ENCODE measurements at regions not wholly inside any gene's neighbourhood (a gene's known extent, or its start where the extent isn't known, plus 50 kb on each side); places are given as distances from the start of the nearest gene placed in this dataset.

DNA sequence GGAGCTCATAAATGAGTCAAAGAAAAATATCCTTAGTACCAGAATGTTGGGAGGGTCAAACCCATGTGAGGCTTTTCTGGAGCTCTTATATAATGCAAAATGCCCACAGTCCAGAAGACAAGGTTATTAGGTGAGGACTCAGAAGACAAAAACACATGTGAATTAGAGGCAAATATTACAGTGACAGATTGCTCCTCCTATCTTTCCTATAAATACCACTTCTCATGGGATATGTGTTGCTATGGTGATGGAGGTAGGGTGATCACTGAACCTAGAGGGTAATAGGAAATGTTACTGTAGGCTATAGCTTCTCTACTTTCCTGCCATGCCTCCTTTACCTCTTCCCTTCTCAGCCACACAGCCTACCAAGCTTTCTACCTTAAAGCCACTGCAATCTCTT, 264.6 kb downstream of the SEC61B start:
- TF ChIP-seq, protein P1, sequence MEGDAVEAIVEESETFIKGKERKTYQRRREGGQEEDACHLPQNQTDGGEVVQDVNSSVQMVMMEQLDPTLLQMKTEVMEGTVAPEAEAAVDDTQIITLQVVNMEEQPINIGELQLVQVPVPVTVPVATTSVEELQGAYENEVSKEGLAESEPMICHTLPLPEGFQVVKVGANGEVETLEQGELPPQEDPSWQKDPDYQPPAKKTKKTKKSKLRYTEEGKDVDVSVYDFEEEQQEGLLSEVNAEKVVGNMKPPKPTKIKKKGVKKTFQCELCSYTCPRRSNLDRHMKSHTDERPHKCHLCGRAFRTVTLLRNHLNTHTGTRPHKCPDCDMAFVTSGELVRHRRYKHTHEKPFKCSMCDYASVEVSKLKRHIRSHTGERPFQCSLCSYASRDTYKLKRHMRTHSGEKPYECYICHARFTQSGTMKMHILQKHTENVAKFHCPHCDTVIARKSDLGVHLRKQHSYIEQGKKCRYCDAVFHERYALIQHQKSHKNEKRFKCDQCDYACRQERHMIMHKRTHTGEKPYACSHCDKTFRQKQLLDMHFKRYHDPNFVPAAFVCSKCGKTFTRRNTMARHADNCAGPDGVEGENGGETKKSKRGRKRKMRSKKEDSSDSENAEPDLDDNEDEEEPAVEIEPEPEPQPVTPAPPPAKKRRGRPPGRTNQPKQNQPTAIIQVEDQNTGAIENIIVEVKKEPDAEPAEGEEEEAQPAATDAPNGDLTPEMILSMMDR (IDR thresholded peaks at IDR 0.05; ENCODE audit: borderline replicate concordance, extremely low read depth, low read length, poor library complexity, severe bottlenecking) = no peak
- TF ChIP-seq EZH2 (IDR thresholded peaks at IDR 0.05; ENCODE audit: borderline replicate concordance, low read depth, low read length, severe bottlenecking) = no peak

All from DND-41 (cell line).